ENCODE measurements at regions not wholly inside any gene's neighbourhood (a gene's known extent, or its start where the extent isn't known, plus 50 kb on each side); places are given as distances from the start of the nearest gene placed in this dataset.

- no peak for DNase-seq
Measured at GRCh38 chr2:121969766-121970639, 214.6 kb downstream of the TSN start.

GRCh38 chr2:121972203-121972602 lies 216.8 kb downstream of the TSN start:
- no peak for DNase-seq

GRCh38 chr2:121974897-121975661 lies 219.6 kb downstream of the TSN start:
- peak in 3 of 5 donors; percentile 18 to 68 (median 36) for DNase-seq

GRCh38 chr2:121976926-121977325 lies 221.5 kb downstream of the TSN start:
- DNase-seq, result no peak

GRCh38 chr2:121977326-121977725 lies 221.9 kb downstream of the TSN start:
- no peak for DNase-seq

GRCh38 chr2:121992700-121993099 lies 237.2 kb downstream of the TSN start:
- no peak for DNase-seq

- no peak for DNase-seq
Measured at GRCh38 chr2:121993682-121994081, 238.2 kb downstream of the TSN start.

GRCh38 chr2:121994238-121995206 lies 239.1 kb downstream of the TSN start:
- DNase-seq, result no peak

- no peak for DNase-seq
Measured at GRCh38 chr2:121998751-121999150, 243.3 kb downstream of the TSN start.

GRCh38 chr2:121999264-121999663 lies 243.8 kb downstream of the TSN start:
- DNase-seq, result no peak

GRCh38 chr2:122000556-122001340 lies 245.3 kb downstream of the TSN start:
- DNase-seq, result no peak

- DNase-seq, result no peak
Measured at GRCh38 chr2:122001441-122001874, 246.0 kb downstream of the TSN start.

- DNase-seq, result no peak
Measured at GRCh38 chr2:122003196-122003940, 247.9 kb downstream of the TSN start.

- DNase-seq, result no peak
Measured at GRCh38 chr2:122007126-122007525, 251.7 kb downstream of the TSN start.

- DNase-seq, result no peak
Measured at GRCh38 chr2:122007577-122007976, 252.1 kb downstream of the TSN start.

- no peak for DNase-seq
Measured at GRCh38 chr2:122009561-122009960, 254.1 kb downstream of the TSN start.

- no peak for DNase-seq
Measured at GRCh38 chr2:122011493-122012270, 256.2 kb downstream of the TSN start.

GRCh38 chr2:122018736-122019135 lies 263.3 kb downstream of the TSN start:
- no peak for DNase-seq

- no peak for DNase-seq
Measured at GRCh38 chr2:122019724-122020123, 264.3 kb downstream of the TSN start.

- DNase-seq, result no peak
Measured at GRCh38 chr2:122020377-122020776, 264.9 kb downstream of the TSN start.

Data from T-helper 1 cell (primary cell).